Neural progenitor cell (in vitro differentiated cells): ENCODE measurements at regions not wholly inside any gene's neighbourhood (a gene's known extent, or its start where the extent isn't known, plus 50 kb on each side); places are given as distances from the start of the nearest gene placed in this dataset.

Experiments used
- DNase-seq: peaks from one replicate; pipeline ENCODE4 v3.0.0-alpha.2; 2016; ENCODE audit warnings: low spot score
- H2AFZ ChIP-seq: fragments of 200-600 bp; sonication (generic); replicated peaks from 2 replicates; pipeline ENCODE4 v1.6.1; 2016; ENCODE audit warnings: antibody characterized with exemption
- H3F3A ChIP-seq: fragments of 200-600 bp; sonication (generic); 2 replicates; pipeline ENCODE4 v1.6.1; 2016; ENCODE audit warnings: antibody characterized with exemption, low read depth
- H3K27ac ChIP-seq: fragments of 200-600 bp; sonication (generic); 2 replicates; pipeline ENCODE4 v1.5.1; 2016; ENCODE audit warnings: mild to moderate bottlenecking
- H3K27me3 ChIP-seq: fragments of 200-600 bp; sonication (generic); 2 replicates; pipeline ENCODE4 v1.6.1; 2016; ENCODE audit warnings: mild to moderate bottlenecking, moderate library complexity
- H3K36me3 ChIP-seq: fragments of 200-600 bp; sonication (generic); 2 replicates; pipeline ENCODE4 v1.5.1; 2016
- H3K4me1 ChIP-seq: fragments of 200-600 bp; sonication (generic); 2 replicates; pipeline ENCODE4 v1.6.1; 2016; ENCODE audit warnings: mixed run types
- H3K4me2 ChIP-seq: fragments of 200-600 bp; sonication (generic); 2 replicates; pipeline ENCODE4 v1.6.1; 2016
- H3K4me3 ChIP-seq: fragments of 200-600 bp; sonication (generic); 2 replicates; pipeline ENCODE4 v1.5.1; 2016
- H3K79me2 ChIP-seq: fragments of 200-600 bp; sonication (generic); 2 replicates; pipeline ENCODE4 v1.6.1; 2016; ENCODE audit warnings: low read depth
- H3K9ac ChIP-seq: fragments of 200-600 bp; sonication (generic); 2 replicates; pipeline ENCODE4 v1.6.1; 2016
- H3K9me3 ChIP-seq: fragments of 200-600 bp; sonication (generic); 2 replicates; pipeline ENCODE4 v1.5.1; 2016; ENCODE audit warnings: low read depth
- H4K20me1 ChIP-seq: fragments of 200-600 bp; sonication (generic); 2 replicates; pipeline ENCODE4 v1.6.1; 2016; ENCODE audit warnings: low read depth
- H3K27ac Mint-ChIP-seq: 3 replicates; pipeline ENCODE4 v1.8.0; 2021; ENCODE audit warnings: mixed read lengths
- H3K27me3 Mint-ChIP-seq: 2 replicates; pipeline ENCODE4 v1.8.0; 2022; ENCODE audit warnings: low read depth, mild to moderate bottlenecking, inconsistent platforms, moderate library complexity, mixed read lengths; ENCODE audit not compliant: insufficient read depth
- H3K36me3 Mint-ChIP-seq: 3 replicates; pipeline ENCODE4 v1.8.0; 2021; ENCODE audit warnings: mixed read lengths
- H3K4me1 Mint-ChIP-seq: 3 replicates; pipeline ENCODE4 v1.8.0; 2021; ENCODE audit warnings: mixed read lengths
- H3K4me3 Mint-ChIP-seq: 3 replicates; pipeline ENCODE4 v1.8.0; 2021; ENCODE audit warnings: mild to moderate bottlenecking, moderate library complexity, mixed read lengths
- H3K9me3 Mint-ChIP-seq: 3 replicates; pipeline ENCODE4 v1.8.0; 2020; ENCODE audit warnings: mixed read lengths
- CTCF ChIP-seq: fragments of 200-600 bp; sonication (generic); IDR thresholded peaks from 2 replicates; pipeline ENCODE4 v1.5.1; 2017; ENCODE audit warnings: antibody characterized with exemption, mild to moderate bottlenecking
- EZH2 ChIP-seq: fragments of 200-600 bp; sonication (generic); IDR thresholded peaks from 2 replicates; pipeline ENCODE4 v1.6.1; 2017; ENCODE audit warnings: antibody characterized with exemption, mild to moderate bottlenecking, moderate library complexity
- EZH2phosphoT487 ChIP-seq: fragments of 200-600 bp; sonication (generic); IDR thresholded peaks from 2 replicates; pipeline ENCODE4 v1.6.1; 2017; ENCODE audit warnings: antibody characterized with exemption

- H3K27me3 ChIP-seq, result no peaks in the 10 kb centered on the region
- H3K9ac ChIP-seq, result no peak overlapping the region
- Mint-ChIP-seq H3K27ac (no peak overlapping the region), H3K4me3 (no peak overlapping the region), H3K9me3 (no peaks in the 10 kb centered on the region), H3K27me3 (no peaks in the 10 kb centered on the region), H3K36me3 (no peaks in the 10 kb centered on the region), H3K4me1 (no peaks in the 10 kb centered on the region)
- no peaks in the 10 kb centered on the region for H3K79me2 ChIP-seq
- no peak overlapping the region for H3K4me2 ChIP-seq
- no peak overlapping the region for H2AFZ ChIP-seq
- H3K9me3 ChIP-seq, result peaks cover 6% of the 10 kb centered on the region
- no peaks in the 10 kb centered on the region for H3K4me1 ChIP-seq
- H3K4me3 ChIP-seq, result no peak overlapping the region
- H3K27ac ChIP-seq, result no peak overlapping the region
- DNase-seq, result no peak
- no peaks in the 10 kb centered on the region for H4K20me1 ChIP-seq
- TF ChIP-seq CTCF, result no peak
- TF ChIP-seq EZH2, result no peak
- TF ChIP-seq EZH2phosphoT487, result no peak
- no peaks in the 10 kb centered on the region for H3K36me3 ChIP-seq
- H3F3A ChIP-seq, result no peaks in the 10 kb centered on the region
Measured at GRCh38 chrX:122546269-122546668, 637.8 kb upstream of the GRIA3 start.

GRCh38 chrX:122552286-122552800, 631.7 kb upstream of the GRIA3 start:
- H3K27me3 ChIP-seq, result no peaks in the 10 kb centered on the region
- H3K4me2 ChIP-seq, result no peak overlapping the region
- DNase-seq, result no peak
- Mint-ChIP-seq H3K27me3 (peaks cover 2% of the 10 kb centered on the region), H3K27ac (no peak overlapping the region), H3K4me1 (no peaks in the 10 kb centered on the region), H3K9me3 (peaks cover 3% of the 10 kb centered on the region), H3K36me3 (no peaks in the 10 kb centered on the region), H3K4me3 (no peak overlapping the region)
- H3K27ac ChIP-seq, result no peak overlapping the region
- no peaks in the 10 kb centered on the region for H3F3A ChIP-seq
- no peak overlapping the region for H2AFZ ChIP-seq
- no peaks in the 10 kb centered on the region for H4K20me1 ChIP-seq
- H3K9me3 ChIP-seq, result no peaks in the 10 kb centered on the region
- TF ChIP-seq EZH2 (no peak), CTCF (no peak), EZH2phosphoT487 (no peak)
- H3K79me2 ChIP-seq, result no peaks in the 10 kb centered on the region
- H3K4me1 ChIP-seq, result no peaks in the 10 kb centered on the region
- no peak overlapping the region for H3K4me3 ChIP-seq
- H3K9ac ChIP-seq, result no peak overlapping the region
- H3K36me3 ChIP-seq, result no peaks in the 10 kb centered on the region

- Histone ChIP-seq H2AFZ (no peak overlapping the region), H3K79me2 (no peaks in the 10 kb centered on the region), H3K27me3 (no peaks in the 10 kb centered on the region), H3K9ac (no peak overlapping the region), H3K9me3 (no peaks in the 10 kb centered on the region), H3K4me3 (no peak overlapping the region), H3K36me3 (no peaks in the 10 kb centered on the region), H3K4me2 (no peak overlapping the region), H4K20me1 (no peaks in the 10 kb centered on the region), H3F3A (no peaks in the 10 kb centered on the region), H3K4me1 (no peaks in the 10 kb centered on the region), H3K27ac (no peak overlapping the region)
- DNase-seq, result no peak
- no peak overlapping the region for H3K27ac Mint-ChIP-seq
- peaks cover 2% of the 10 kb centered on the region for H3K27me3 Mint-ChIP-seq
- no peaks in the 10 kb centered on the region for H3K36me3 Mint-ChIP-seq
- peaks cover 3% of the 10 kb centered on the region for H3K9me3 Mint-ChIP-seq
- no peak overlapping the region for H3K4me3 Mint-ChIP-seq
- H3K4me1 Mint-ChIP-seq, result no peaks in the 10 kb centered on the region
- no peak for TF ChIP-seq EZH2phosphoT487
Measured at GRCh38 chrX:122555925-122556324, 628.2 kb upstream of the GRIA3 start.

GRCh38 chrX:122565952-122566351, 618.1 kb upstream of the GRIA3 start:
- Histone ChIP-seq H3K9ac (no peak overlapping the region), H3K4me2 (no peak overlapping the region), H3F3A (no peaks in the 10 kb centered on the region), H2AFZ (no peak overlapping the region), H3K4me3 (no peak overlapping the region), H3K9me3 (no peaks in the 10 kb centered on the region), H3K36me3 (no peaks in the 10 kb centered on the region), H3K4me1 (no peaks in the 10 kb centered on the region), H3K27me3 (no peaks in the 10 kb centered on the region), H3K27ac (no peak overlapping the region), H4K20me1 (no peaks in the 10 kb centered on the region), H3K79me2 (no peaks in the 10 kb centered on the region)
- no peaks in the 10 kb centered on the region for H3K4me1 Mint-ChIP-seq
- H3K4me3 Mint-ChIP-seq, result no peak overlapping the region
- peaks cover 2% of the 10 kb centered on the region for H3K9me3 Mint-ChIP-seq
- TF ChIP-seq CTCF, result no peak
- TF ChIP-seq EZH2, result no peak
- TF ChIP-seq EZH2phosphoT487, result no peak
- no peaks in the 10 kb centered on the region for H3K27me3 Mint-ChIP-seq
- no peaks in the 10 kb centered on the region for H3K36me3 Mint-ChIP-seq
- no peak for DNase-seq
- no peak overlapping the region for H3K27ac Mint-ChIP-seq
